Choroid plexus epithelial cell (primary cell): ENCODE measurements at regions not wholly inside any gene's neighbourhood (a gene's known extent, or its start where the extent isn't known, plus 50 kb on each side); places are given as distances from the start of the nearest gene placed in this dataset.

Source experiments
- DNase-seq: peaks from one replicate; pipeline ENCODE4 v3.0.0-alpha.2; 2010; ENCODE audit warnings: low read depth
- H3K4me3 ChIP-seq: 2 replicates; pipeline ENCODE4 v1.5.1; 2011; ENCODE audit warnings: low read depth, mild to moderate bottlenecking, control low read depth, low read length, moderate library complexity
- TF ChIP-seq, protein P1 (sequence below): conservative IDR thresholded peaks from 2 replicates; pipeline ENCODE4 v1.5.1; 2011; ENCODE audit warnings: low read depth, mild to moderate bottlenecking, control low read depth, inconsistent platforms, low read length, moderate library complexity

DNA sequence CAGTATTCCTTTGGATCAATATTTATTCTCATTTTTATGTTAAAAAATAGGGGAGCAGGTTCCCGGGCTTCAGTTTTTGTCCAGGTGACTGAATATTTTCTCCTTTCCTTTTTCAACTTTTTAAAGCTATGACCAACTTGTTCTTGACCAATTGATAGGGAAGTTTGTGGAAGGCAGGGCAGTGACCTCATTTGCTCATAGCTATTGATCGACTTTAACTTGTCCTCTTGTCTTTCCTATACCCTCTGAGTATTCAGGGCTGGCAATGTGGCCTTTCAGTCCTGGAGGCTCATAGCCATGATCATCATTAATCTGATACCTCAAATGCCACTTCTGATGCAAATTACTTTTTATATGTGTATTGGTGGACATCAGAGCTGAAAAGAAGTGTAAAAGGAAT, 448.8 kb downstream of the KIF16B start:
- TF ChIP-seq, protein P1, sequence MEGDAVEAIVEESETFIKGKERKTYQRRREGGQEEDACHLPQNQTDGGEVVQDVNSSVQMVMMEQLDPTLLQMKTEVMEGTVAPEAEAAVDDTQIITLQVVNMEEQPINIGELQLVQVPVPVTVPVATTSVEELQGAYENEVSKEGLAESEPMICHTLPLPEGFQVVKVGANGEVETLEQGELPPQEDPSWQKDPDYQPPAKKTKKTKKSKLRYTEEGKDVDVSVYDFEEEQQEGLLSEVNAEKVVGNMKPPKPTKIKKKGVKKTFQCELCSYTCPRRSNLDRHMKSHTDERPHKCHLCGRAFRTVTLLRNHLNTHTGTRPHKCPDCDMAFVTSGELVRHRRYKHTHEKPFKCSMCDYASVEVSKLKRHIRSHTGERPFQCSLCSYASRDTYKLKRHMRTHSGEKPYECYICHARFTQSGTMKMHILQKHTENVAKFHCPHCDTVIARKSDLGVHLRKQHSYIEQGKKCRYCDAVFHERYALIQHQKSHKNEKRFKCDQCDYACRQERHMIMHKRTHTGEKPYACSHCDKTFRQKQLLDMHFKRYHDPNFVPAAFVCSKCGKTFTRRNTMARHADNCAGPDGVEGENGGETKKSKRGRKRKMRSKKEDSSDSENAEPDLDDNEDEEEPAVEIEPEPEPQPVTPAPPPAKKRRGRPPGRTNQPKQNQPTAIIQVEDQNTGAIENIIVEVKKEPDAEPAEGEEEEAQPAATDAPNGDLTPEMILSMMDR: no peak
- no peak overlapping the region for H3K4me3 ChIP-seq
- DNase-seq: no peak

DNA sequence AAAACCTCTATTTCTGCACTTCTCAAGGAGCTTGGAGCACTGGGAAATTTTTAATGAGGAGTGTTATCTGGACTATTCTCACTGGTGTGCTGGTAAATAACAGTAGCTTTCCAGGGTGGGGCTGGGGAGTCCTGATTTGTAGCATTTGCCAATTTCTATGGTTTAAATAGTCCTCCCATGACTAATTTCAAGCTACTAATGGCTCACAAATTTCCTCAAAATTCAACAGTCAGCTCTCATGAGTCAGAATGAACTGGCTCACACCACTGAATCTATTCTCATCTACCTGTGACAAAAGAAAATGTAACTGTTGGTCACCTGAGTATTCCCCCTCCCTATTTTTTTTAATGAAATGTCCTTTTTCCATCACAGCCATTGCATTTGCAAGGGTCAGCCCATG, 449.6 kb downstream of the KIF16B start:
- no peak overlapping the region for H3K4me3 ChIP-seq
- TF ChIP-seq, protein P1: no peak
- no peak for DNase-seq

DNA sequence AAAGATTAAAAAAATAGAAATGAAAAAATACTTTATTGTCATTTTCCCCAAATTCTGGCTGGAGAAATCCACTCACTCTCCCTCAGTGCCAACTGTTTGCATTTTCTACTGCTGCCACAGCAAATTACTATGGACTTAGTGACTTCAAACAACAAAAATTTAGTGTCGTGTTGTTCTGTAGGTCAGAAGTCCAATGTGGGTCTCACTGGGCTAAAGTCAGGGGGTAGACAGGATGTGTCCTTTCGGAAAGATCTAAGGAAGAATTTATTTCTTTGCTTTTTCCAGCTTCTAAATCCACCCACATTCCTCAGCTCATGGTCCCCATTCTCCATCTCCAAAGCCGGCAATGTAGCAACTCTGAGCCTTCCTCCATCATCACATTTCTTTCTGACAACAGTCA, 453.3 kb downstream of the KIF16B start:
- TF ChIP-seq, protein P1: no peak
- no peak overlapping the region for H3K4me3 ChIP-seq
- DNase-seq: no peak

DNA sequence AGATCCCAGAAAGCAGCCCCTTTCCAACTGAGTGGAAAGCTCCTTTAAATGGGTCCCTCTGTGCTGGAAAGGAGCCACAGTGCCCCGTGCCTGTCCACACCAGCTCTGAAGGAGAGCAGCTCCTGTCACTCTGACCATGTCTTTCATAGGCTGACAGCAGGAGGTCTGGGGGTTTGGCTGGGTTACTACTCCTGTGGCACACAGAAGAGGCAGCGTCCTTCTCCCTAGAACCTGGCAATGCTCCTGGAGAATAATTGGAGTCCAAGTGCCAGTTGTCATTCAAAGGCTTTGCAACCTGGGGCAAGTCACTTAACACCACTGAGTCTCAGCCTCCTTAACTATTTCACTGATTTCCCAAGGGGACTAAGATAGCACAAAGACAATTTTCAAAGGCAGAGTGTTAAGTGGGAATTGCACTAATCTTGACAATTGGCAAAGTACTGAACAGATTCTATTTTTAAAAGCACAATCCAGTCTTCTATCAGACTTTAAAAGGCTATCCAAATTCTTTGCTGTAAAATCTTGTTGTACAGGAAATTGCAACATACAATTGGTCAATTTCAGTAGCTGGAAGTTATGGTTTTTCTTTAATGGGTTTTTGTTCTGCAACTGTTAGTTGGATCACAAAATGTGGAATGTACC, 457.2 kb downstream of the KIF16B start:
- H3K4me3 ChIP-seq: no peak overlapping the region
- DNase-seq: peak; percentile 6
- TF ChIP-seq, protein P1: no peak

DNA sequence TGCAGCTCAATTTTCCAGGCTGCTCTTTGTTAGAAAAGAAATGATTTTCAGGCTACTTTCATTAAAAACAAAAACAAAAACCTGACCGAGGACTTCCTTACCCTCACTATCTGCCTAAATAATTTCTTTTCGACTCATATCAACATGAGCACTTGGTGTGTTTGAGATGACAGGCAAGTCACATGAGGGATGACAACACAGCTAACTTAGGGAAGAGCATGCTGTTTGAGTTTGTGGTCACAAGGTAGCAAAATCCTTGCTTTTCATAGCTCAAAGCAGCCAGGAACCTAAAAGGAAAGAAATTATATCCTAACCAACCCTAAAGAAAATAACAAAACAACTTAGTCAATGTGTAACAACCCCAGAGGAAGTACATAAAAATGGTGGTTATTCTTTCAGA, 459.5 kb downstream of the KIF16B start:
- H3K4me3 ChIP-seq: no peak overlapping the region
- no peak for DNase-seq
- TF ChIP-seq, protein P1: no peak

DNA sequence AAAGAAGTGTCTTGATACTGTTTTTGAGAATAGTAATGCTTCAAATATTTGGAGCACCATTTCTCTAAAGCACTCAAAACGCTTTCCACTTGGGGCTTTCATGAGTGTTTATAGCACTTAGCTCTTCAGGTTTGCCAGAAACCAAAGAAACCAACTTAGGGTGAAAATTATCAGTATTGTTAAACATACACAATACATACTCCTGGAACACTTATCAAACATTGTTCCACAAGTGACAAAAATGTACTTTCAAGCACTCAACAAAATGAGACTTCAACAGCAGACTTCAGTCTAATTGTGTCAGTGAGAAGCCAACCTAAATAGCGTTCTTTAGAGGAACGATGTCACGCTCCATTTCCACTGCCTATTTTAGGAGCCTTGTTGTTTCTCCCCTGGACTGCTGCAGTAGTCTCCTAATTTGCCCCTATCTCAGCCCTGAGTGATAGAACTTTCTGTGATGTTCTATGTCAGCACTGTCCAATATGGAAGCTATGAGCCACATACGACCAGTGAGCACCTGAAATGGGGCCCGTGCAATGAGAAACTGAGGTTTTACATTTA, 461.3 kb downstream of the KIF16B start:
- TF ChIP-seq, protein P1: no peak
- DNase-seq: no peak
- H3K4me3 ChIP-seq: no peak overlapping the region
